GM19452 (cell line): ENCODE measurements at regions not wholly inside any gene's neighbourhood (a gene's known extent, or its start where the extent isn't known, plus 50 kb on each side); places are given as distances from the start of the nearest gene placed in this dataset.

ENCODE experiments used
- ATAC-seq: cut with Tn5 transposase; IDR thresholded peaks from one replicate; pipeline ENCODE4 v1.9.1; 2021; ENCODE audit not compliant: unreplicated experiment

DNA sequence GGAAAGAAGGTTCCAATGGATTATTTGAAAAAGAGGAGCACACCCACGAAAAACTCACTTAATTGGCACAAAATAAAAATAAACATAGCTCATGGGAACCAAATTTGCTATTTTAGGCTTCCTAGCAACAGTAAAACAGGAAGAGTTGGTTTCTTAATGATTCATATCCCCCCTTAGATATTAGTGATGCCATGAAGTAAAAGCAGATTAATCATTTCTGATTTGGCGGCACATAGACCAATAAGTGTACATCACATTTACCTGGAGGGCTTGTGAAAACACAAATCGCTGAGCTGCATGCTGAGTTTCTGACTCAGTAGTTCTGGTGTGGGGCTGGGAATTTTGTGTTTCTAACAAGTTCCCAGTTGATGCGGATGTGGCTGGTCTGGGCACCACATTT is 260.4 kb downstream of the SLC4A3 start:
- no peak for ATAC-seq

DNA sequence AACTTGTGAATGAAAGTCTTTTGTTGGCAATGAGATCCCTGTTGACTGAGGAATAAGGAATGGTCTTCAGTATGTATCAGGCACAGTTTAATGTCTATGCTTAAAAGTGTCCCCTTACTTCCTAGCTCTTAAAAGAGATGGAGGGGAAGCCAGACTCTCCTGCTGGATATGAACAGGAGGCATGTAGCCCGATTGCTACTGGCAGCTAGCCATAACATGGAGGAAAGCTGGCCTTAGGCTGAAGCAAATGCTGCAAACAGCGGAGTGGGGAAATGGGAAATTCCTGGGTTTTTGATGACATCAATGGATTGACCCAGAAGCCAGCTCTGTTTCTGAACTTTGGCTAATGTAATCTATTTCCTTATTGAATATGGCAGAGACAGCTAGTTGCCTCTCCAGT is 266.1 kb downstream of the SLC4A3 start:
- no peak for ATAC-seq

GRCh38 chr2:219897456-219897855 is 270.0 kb downstream of the SLC4A3 start:
- ATAC-seq = no peak

- peak; percentile 68 for ATAC-seq
These were observed 273.7 kb downstream of the SLC4A3 start for GRCh38 chr2:219901155-219901554.

DNA sequence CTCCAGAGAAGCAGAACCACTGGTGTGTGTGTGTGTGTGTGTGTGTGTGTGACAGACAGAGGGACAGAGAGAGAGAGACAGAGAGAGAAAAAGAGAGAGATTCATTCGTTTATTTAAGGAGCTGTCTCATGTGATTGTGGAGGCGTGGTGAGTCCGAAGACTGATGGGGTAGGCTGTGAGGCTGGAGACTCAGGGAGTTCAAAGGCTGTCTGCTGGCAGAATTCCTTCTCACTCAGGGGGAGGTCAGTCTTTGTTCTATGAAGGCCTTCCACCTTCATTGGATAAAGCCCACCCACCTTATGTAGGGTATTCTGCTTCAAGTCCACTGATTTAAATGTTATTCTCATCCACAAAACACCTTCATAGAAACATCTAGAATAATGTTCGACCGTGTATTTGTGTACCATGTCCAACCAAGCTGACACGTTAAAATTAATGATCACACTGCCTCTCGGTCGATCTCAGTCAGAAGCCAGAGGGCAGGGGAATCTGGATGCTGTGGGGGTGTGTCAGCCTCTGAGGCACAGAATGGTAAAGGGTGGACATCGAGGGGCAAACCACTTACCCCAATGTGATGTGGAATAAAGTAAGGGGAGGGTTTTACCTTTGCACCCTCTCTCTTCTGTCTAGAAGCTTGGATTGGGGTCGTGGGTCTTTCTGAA is 275.6 kb downstream of the SLC4A3 start:
- no peak for ATAC-seq

GRCh38 chr2:219905640-219906039 is 278.2 kb downstream of the SLC4A3 start:
- ATAC-seq = no peak

DNA sequence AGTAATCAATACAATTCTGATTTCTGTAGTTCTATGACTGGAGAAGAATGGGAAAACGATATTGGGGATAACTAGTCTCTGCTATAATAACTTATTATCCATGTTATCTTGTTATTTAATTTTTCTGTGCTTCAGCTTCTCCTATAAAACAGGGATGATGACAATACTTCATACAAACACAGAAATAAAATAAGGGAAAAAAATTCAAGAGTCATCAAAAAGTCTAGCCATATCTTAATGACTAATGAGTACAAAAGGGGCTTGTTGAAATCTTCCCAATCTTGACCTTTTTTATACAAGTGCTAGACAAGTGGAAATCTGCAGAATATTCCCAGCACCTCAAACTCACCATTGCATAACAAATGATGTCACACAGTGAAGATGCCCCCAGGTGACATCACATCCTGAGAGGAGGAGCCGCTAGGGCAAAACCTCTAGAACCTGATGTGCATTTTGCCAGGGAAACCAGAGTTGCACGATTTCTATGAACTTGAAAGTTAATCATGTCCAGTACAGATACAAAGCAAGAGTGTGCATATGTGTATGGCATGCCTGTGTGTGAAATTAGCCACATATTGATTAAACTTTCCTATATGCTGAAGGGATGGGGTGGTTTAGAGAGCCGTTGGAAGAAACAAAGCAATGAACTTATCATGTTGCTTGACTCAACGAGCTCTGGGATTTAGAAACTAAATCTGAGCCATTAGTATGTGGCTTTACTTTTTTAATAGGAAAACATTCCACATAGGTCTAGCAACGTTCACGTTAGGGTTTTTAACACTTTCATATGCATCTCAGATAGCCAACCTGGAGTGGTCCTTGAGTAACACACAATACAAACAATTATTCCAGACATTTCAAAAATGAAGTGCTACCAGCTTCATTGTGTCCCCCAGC is 278.9 kb downstream of the SLC4A3 start:
- no peak for ATAC-seq

DNA sequence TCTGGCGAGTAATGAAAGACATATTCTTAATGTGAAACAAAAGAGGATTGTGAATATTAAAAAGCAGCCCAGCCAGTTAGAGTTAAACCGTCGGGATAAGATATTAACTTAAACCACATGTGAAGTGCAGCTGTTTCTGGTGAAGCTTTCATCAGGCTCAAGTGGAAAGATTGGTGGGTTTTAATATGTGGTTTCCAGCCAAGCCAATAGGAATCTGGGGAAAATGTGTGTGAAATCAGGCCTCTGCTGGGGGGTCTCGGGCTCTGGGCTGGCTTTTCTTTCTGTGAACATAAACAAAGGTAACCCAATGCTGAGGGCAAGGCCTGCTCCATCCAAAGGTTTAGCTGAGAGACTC is 279.6 kb downstream of the SLC4A3 start:
- no peak for ATAC-seq

DNA sequence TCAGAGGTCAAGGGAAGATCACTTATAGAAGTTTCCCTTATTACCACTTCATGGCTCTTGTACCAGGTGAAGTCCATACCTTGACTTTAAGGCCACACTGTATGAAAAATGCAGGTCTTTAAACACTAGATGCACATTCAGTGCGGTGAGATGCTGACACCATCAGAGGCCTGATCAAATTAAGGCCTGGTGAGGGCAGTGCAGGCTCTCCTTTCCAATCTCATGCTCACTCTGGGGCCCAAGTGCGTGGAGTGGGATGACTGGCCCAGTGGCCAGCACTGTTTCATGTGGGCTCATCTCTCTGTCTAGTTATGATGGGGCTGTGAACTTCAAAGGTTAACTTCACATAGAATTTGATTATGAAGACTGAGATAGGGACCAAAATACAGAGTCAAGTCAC is 281.1 kb downstream of the SLC4A3 start:
- no peak for ATAC-seq

- no peak for ATAC-seq
These were observed 284.1 kb downstream of the SLC4A3 start for GRCh38 chr2:219911541-219911940.

GRCh38 chr2:219912491-219912921 is 285.1 kb downstream of the SLC4A3 start:
- ATAC-seq = no peak

- no peak for ATAC-seq
These were observed 287.1 kb downstream of the SLC4A3 start for GRCh38 chr2:219914577-219914976.

DNA sequence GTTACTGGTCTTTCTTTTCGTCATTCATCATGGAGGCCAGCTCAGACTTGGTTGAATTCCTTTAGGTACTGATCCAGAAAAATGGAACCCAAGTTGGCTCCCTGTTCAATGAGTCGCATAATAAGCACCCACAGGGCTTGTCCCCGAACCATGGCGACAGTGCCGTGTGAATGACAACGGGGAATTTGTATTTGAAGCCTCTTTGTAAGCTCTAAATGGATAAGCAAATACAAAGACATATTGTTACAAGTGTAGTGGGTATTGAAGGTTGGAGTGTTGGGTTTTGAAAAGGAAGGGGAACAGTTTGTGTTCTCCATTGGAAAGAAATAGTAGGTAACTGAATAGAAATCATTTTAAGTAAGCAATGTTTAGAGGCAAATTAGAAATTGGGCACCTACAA is 288.9 kb downstream of the SLC4A3 start:
- ATAC-seq = no peak

DNA sequence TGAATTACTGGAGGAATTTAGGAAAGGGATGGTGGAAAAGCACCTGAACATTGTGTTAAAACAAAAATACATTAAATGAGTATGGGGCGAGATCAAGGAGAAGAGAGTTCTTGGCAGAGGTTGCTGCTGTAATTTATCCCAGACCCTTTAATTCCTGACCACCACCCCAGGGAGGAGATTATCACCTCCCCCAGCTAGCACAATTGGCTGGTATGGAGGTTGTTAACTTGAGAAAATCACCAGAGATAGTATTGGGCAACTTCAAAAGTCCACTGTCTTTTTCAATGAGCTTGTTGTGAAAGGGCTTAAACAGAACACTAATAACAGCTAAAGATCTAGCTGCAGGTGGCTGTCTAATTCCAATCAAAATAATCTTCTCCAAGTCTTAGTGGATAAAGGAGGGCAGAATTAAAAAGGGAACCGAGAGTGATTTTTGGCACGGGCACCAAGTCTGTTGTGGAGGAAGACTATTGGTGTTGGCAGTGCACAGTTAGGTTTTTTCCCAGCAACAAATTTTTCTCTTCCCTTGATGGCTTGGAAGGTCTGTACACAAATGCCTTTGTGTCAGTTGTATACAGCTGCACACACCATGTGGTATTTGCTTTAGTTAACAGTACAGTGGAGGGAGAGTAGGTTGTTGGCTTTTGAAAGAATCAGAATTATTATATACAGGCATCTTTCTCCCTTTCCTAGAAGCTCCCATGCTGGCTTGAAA is 289.5 kb downstream of the SLC4A3 start:
- no peak for ATAC-seq

DNA sequence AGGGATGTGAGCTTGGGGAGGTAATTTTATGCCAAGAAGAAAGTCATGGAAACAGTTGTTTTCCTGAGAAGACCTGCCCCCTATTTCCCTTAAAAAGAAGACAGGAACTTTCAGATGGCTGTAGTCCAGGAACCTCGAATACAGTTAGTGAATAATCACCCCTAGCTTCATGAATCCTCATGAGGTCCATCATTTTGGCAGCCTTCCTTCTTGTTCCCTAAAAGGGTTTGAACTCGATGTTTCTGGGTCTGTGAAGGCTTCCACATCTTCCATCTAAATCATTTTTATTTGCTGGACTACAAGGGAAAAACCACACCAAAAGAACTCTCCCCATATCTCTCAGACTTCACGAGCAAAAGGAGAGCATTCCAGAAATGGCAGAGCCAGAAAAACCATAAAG is 290.8 kb downstream of the SLC4A3 start:
- no peak for ATAC-seq

DNA sequence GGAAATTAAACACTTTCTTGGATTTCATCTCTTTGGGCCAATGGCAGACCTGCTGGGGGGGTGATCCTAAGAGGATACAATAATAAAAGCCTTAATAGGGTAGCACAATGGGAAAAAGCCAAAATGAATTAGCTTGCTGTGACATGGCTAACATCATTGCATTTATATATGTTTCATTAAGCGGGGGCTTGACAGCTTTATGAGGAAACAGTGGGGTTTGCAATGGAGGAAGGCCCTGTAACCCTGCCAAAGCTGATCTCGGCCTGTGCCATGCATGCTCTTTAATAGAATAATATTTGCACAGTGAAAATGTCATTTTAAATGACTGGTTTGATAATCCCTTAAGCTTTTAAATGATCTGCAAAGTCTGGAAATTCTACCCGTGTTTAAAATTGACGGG is 291.5 kb downstream of the SLC4A3 start:
- ATAC-seq = no peak

DNA sequence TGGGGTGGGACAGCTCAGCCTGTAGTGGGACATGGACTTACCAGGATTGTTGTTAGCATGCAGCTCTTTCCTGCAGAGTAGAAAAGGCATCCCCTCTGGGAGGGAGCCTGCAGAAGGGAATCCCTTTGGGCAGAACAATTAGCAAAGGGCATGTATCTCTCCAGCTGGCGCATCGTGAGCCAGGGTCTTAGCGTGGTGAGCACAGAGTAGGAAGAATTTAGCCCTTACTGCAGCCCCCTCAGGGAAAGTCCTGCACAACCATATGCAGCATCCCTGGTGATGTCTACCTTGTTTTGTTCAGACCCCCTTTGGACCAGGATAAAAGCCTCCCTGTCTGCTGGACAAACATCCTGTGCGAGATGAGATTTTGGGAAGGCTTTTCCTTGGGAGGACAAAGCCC is 292.1 kb downstream of the SLC4A3 start:
- no peak for ATAC-seq

- no peak for ATAC-seq
These were observed 302.4 kb downstream of the SLC4A3 start for GRCh38 chr2:219929835-219930234.

- no peak for ATAC-seq
These were observed 312.2 kb downstream of the SLC4A3 start for GRCh38 chr2:219939647-219940046.

DNA sequence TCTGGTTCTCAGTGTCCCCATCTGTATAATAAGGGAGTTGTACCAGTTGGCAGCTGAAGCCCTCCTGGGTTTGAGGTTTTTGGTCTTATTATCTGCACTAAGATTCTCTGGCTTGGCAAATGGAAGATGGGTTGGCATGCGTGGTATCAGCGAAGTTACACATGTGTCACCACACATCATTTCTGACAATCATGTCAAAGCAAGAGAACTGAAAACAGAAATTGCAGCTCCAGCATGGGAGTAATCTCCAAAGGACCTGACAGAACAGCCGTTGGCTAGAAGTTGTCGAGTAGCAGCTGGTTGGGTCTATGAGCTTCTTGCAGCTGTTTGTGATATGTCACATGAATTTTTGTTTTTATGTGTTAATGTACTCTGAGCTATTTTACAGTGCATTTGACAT is 317.4 kb downstream of the SLC4A3 start:
- no peak for ATAC-seq

GRCh38 chr2:219946021-219946420 is 318.6 kb downstream of the SLC4A3 start:
- ATAC-seq = no peak

- ATAC-seq = no peak
These were observed 319.1 kb downstream of the SLC4A3 start for GRCh38 chr2:219946529-219946928.
